H1 (cell line): ENCODE measurements at regions not wholly inside any gene's neighbourhood (a gene's known extent, or its start where the extent isn't known, plus 50 kb on each side); places are given as distances from the start of the nearest gene placed in this dataset.

ENCODE experiments used
- CTCF ChIA-PET: fragments of 300-600 bp; sonication (Branson Sonifier 250); formaldehyde crosslinking; loops from one replicate; lab custom pipeline; 2021; ENCODE audit not compliant: partially characterized antibody; lab: Charles Lee
- POLR2A ChIA-PET: fragments of 300-600 bp; sonication (Branson Sonifier 250); formaldehyde crosslinking; loops from one replicate; lab custom pipeline; 2021; ENCODE audit warnings: inconsistent platforms; ENCODE audit not compliant: partially characterized antibody; lab: Charles Lee
- DNase-seq, 2 experiments: peaks; one replicate each; pipeline versions ENCODE4 v3.0.0 to v3.0.0-alpha.2; 2010 to 2022; ENCODE audit warnings: low spot score in 2 of 2, low read depth in 1 of 2, mixed read lengths in 1 of 2
- FAIRE-seq: peaks from 2 replicates; lab custom pipeline; 2011; peaks lifted over from hg19 to GRCh38; lab: Jason Lieb, UNC
- H2AFZ ChIP-seq: 2 replicates; pipeline ENCODE4 v1.8.1; 2012; ENCODE audit warnings: low read length, inconsistent platforms
- H2AK5ac ChIP-seq: 2 replicates; pipeline ENCODE4 v1.6.1; 2013; ENCODE audit warnings: low read depth, low read length
- H2BK120ac ChIP-seq: replicated peaks from 2 replicates; pipeline ENCODE3; 2013; ENCODE audit warnings: low read depth, low read length, inconsistent platforms
- H2BK12ac ChIP-seq: 2 replicates; pipeline ENCODE4 v1.6.1; 2013; ENCODE audit warnings: low read depth, low read length
- H2BK15ac ChIP-seq: 2 replicates; pipeline ENCODE4 v1.6.1; 2013; ENCODE audit warnings: low read length
- H2BK20ac ChIP-seq: 2 replicates; pipeline ENCODE4 v1.6.1; 2013; ENCODE audit warnings: low read length
- H2BK5ac ChIP-seq: 2 replicates; pipeline ENCODE4 v1.6.1; 2013; ENCODE audit warnings: low read depth, low read length
- H3K14ac ChIP-seq: 2 replicates; pipeline ENCODE4 v1.6.1; 2013; ENCODE audit warnings: inconsistent platforms; ENCODE audit not compliant: insufficient read length
- H3K18ac ChIP-seq: 2 replicates; pipeline ENCODE4 v1.6.1; 2013; ENCODE audit warnings: low read length; ENCODE audit errors: extremely low read depth
- H3K23ac ChIP-seq: 2 replicates; pipeline ENCODE4 v1.6.1; 2013; ENCODE audit warnings: inconsistent platforms; ENCODE audit not compliant: insufficient read length
- H3K23me2 ChIP-seq: 2 replicates; pipeline ENCODE4 v1.6.1; 2013; ENCODE audit warnings: low read depth, low read length
- H3K27ac ChIP-seq: 2 replicates; pipeline ENCODE4 v1.6.1; 2011; ENCODE audit warnings: low read depth, low read length, inconsistent platforms
- H3K27me3 ChIP-seq, 4 experiments: replicated peaks in 1 of 4; 1 replicate in 1 of 4; 2 replicates in 3 of 4; pipeline versions ENCODE4 v1.6.1 to v1.8.1; 2011 to 2013; ENCODE audit warnings: low read length in 3 of 4, mild to moderate bottlenecking in 3 of 4, inconsistent platforms in 2 of 4, mixed read lengths in 2 of 4, moderate library complexity in 1 of 4; ENCODE audit not compliant: control insufficient read depth in 3 of 4, insufficient read depth in 3 of 4; ENCODE audit errors: extremely low read depth in 1 of 4
- H3K36me3 ChIP-seq, 4 experiments: 2 replicates each; pipeline versions ENCODE4 v1.6.1 to v1.8.1; 2011 to 2013; ENCODE audit warnings: mild to moderate bottlenecking in 4 of 4, low read length in 3 of 4, moderate library complexity in 2 of 4, control low read depth in 1 of 4, inconsistent platforms in 1 of 4; ENCODE audit not compliant: insufficient read depth in 4 of 4, control insufficient read depth in 2 of 4
- H3K4ac ChIP-seq: replicated peaks from 2 replicates; pipeline ENCODE3; 2013; ENCODE audit warnings: low read length, low read depth, mixed read lengths, inconsistent platforms; ENCODE audit not compliant: insufficient read length
- H3K4me1 ChIP-seq, 4 experiments: replicated peaks in 1 of 4; 1 replicate in 1 of 4; 2 replicates in 3 of 4; pipeline versions ENCODE4 v1.6.1 to v1.8.1; 2011 to 2013; ENCODE audit warnings: low read length in 3 of 4, inconsistent platforms in 2 of 4, mixed read lengths in 1 of 4; ENCODE audit not compliant: insufficient read depth in 4 of 4, control insufficient read depth in 3 of 4
- H3K4me2 ChIP-seq, 2 experiments: 2 replicates each; pipeline versions ENCODE4 v1.6.1 to v1.8.1; 2011 to 2013; ENCODE audit warnings: low read depth in 2 of 2, low read length in 2 of 2, control low read depth in 1 of 2, inconsistent platforms in 1 of 2, mild to moderate bottlenecking in 1 of 2; ENCODE audit not compliant: insufficient read depth in 1 of 2
- H3K4me3 ChIP-seq, 4 experiments: fragments of 200-600, 300-600 bp in 1 of 4; sonication (generic), shearing (Covaris generic), sonication (Bioruptor Twin) in 1 of 4; 2 replicates each; pipeline versions ENCODE4 v1.5.1 to v1.8.1; 2011 to 2016; ENCODE audit warnings: low read length in 4 of 4, low read depth in 3 of 4, control low read depth in 2 of 4, inconsistent platforms in 2 of 4, mild to moderate bottlenecking in 2 of 4, mixed read lengths in 1 of 4, moderate library complexity in 1 of 4; ENCODE audit not compliant: insufficient read depth in 2 of 4; ENCODE audit errors: extremely low read depth in 1 of 4
- H3K56ac ChIP-seq: replicated peaks from 2 replicates; pipeline ENCODE3; 2013; ENCODE audit warnings: low read depth, mild to moderate bottlenecking, mixed read lengths, low read length, inconsistent platforms; ENCODE audit not compliant: insufficient read length
- H3K79me1 ChIP-seq: 2 replicates; pipeline ENCODE4 v1.6.1; 2013; ENCODE audit warnings: low read depth, low read length, control low read depth
- H3K79me2 ChIP-seq, 2 experiments: 2 replicates each; pipeline versions ENCODE4 v1.6.1 to v1.8.1; 2012 to 2013; ENCODE audit warnings: low read length in 2 of 2, mild to moderate bottlenecking in 2 of 2, inconsistent platforms in 1 of 2; ENCODE audit not compliant: insufficient read depth in 2 of 2, control insufficient read depth in 1 of 2
- H3K9ac ChIP-seq, 4 experiments: replicated peaks in 1 of 4; 1 replicate in 1 of 4; 2 replicates in 3 of 4; pipeline versions ENCODE4 v1.6.1 to v1.8.1; 2011 to 2013; ENCODE audit warnings: low read depth in 3 of 4, low read length in 3 of 4, control low read depth in 2 of 4, mild to moderate bottlenecking in 2 of 4, moderate library complexity in 2 of 4, inconsistent platforms in 1 of 4; ENCODE audit errors: extremely low read depth in 1 of 4
- H3K9me3 ChIP-seq, 2 experiments: 2 replicates each; pipeline versions ENCODE4 v1.6.1 to v1.8.1; 2012 to 2013; ENCODE audit warnings: mild to moderate bottlenecking in 2 of 2, moderate library complexity in 2 of 2, control low read depth in 1 of 2, inconsistent platforms in 1 of 2, low read depth in 1 of 2, low read length in 1 of 2, mixed read lengths in 1 of 2; ENCODE audit not compliant: insufficient read depth in 2 of 2
- H4K20me1 ChIP-seq, 2 experiments: replicated peaks in 1 of 2; 2 replicates each; pipeline versions ENCODE3 to v1.8.1; 2011 to 2013; ENCODE audit warnings: inconsistent platforms in 2 of 2, low read length in 2 of 2, mild to moderate bottlenecking in 1 of 2; ENCODE audit not compliant: insufficient read depth in 2 of 2, control insufficient read depth in 1 of 2
- H4K5ac ChIP-seq: 2 replicates; pipeline ENCODE4 v1.6.1; 2013; ENCODE audit warnings: low read length, low read depth, mixed read lengths, inconsistent platforms; ENCODE audit not compliant: insufficient read length
- H4K8ac ChIP-seq: 2 replicates; pipeline ENCODE4 v1.8.0; 2013; ENCODE audit warnings: mild to moderate bottlenecking, moderate library complexity, low read length, inconsistent platforms; ENCODE audit not compliant: insufficient read depth; ENCODE audit errors: extremely low read depth
- H4K91ac ChIP-seq: replicated peaks from 2 replicates; pipeline ENCODE3; 2013; ENCODE audit warnings: low read length, mixed read lengths, inconsistent platforms; ENCODE audit not compliant: insufficient read length
- CTBP2 ChIP-seq: IDR thresholded peaks from 2 replicates; pipeline ENCODE4 v1.7.0; 2011; ENCODE audit warnings: borderline replicate concordance, mild to moderate bottlenecking, moderate library complexity, mixed read lengths, low read length; ENCODE audit not compliant: insufficient read depth, insufficient read length
- EGR1 ChIP-seq: IDR thresholded peaks from 2 replicates; pipeline ENCODE4 v1.6.1; 2011; ENCODE audit warnings: low read depth, low read length, borderline replicate concordance
- EZH2 ChIP-seq: fragments of 200-600 bp; sonication (generic); IDR thresholded peaks from 2 replicates; pipeline ENCODE4 v1.7.1; 2012; ENCODE audit warnings: low read depth, mild to moderate bottlenecking, moderate library complexity, low read length, inconsistent platforms; ENCODE audit not compliant: severe bottlenecking
- FOSL1 ChIP-seq: IDR thresholded peaks from 2 replicates; pipeline ENCODE4 v1.6.1; 2011; ENCODE audit warnings: mild to moderate bottlenecking, low read depth, low read length, moderate library complexity; ENCODE audit not compliant: insufficient read depth
- GABPA ChIP-seq: IDR thresholded peaks from 2 replicates; pipeline ENCODE4 v1.6.1; 2011; ENCODE audit warnings: mild to moderate bottlenecking, low read length, moderate library complexity, borderline replicate concordance; ENCODE audit not compliant: insufficient read depth
- JUN ChIP-seq: IDR thresholded peaks from 2 replicates; pipeline ENCODE4 v1.6.1; 2011; ENCODE audit warnings: low read depth, mild to moderate bottlenecking, improper control_type of control experiment, low read length
- KDM5A ChIP-seq: fragments of 200-600 bp; IDR thresholded peaks from 2 replicates; pipeline ENCODE4 v1.7.1; 2012; ENCODE audit warnings: mild to moderate bottlenecking, low read length, inconsistent platforms, mixed read lengths
- SIRT6 ChIP-seq: IDR thresholded peaks from one replicate; pipeline ENCODE4 v1.7.1; 2012; ENCODE audit warnings: low read length, inconsistent platforms
- WGBS, 2 experiments: shearing (Covaris generic) in 1 of 2; methylation state at CpG; one replicate each; pipeline versions ENCODE4 v1.1.6 to v1.1.7; 2013 to 2015; ENCODE audit warnings: low lambda C conversion rate in 2 of 2, mixed read lengths in 2 of 2, inconsistent platforms in 1 of 2, low coverage in 1 of 2, missing lambda C conversion rate in 1 of 2; ENCODE audit not compliant: insufficient replicate concordance in 2 of 2, insufficient coverage in 1 of 2, insufficient read length in 1 of 2; ENCODE audit errors: extremely low coverage in 1 of 2, missing lambda C conversion rate in 1 of 2; 5-methylcytosine and 5-hydroxymethylcytosine counted together
- TF ChIP-seq, protein P1 (sequence below): IDR thresholded peaks from 2 replicates; pipeline ENCODE4 v1.6.1; 2011; ENCODE audit warnings: low read length, improper control_type of control experiment

DNA sequence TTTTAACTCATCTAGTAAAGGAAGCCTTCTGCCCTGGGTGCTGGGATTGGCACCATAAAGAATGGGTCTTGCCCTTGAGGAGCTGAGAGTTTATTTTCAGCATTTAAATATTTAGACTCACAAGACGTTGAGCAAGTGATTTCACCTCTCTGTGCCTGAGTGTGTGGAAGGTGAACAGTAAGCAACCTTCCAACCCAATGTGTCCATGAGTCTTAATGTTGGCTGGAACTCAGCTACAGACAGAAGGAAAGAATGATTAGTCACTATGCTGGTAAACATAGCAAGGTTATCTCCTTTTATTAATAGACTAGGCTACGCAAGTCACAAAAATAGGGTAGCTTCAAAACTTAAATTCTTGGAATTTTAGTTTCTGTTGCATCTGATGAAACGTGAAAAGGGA is 277.4 kb upstream of the GATB start:
- Histone ChIP-seq H3K4ac (no peak overlapping the region), H2BK15ac (no peak overlapping the region), H2BK20ac (no peak overlapping the region), H2BK5ac (no peak overlapping the region), H3K9ac (no peak overlapping the region), H3K4me1 (peaks cover 0 to 2% (median 0%) of the 10 kb centered on the region in 4 experiments; a peak in 1 of 7 replicates), H4K5ac (no peak overlapping the region), H4K91ac (no peak overlapping the region), H3K14ac (no peak overlapping the region), H3K23ac (no peak overlapping the region), H3K4me2 (no peak overlapping the region), H2BK12ac (no peak overlapping the region), H3K79me2 (no peaks in the 10 kb centered on the region), H3K18ac (no peak overlapping the region), H4K8ac (no peak overlapping the region), H2AK5ac (no peak overlapping the region), H3K27me3 (no peaks in the 10 kb centered on the region), H3K79me1 (no peaks in the 10 kb centered on the region), H3K36me3 (no peaks in the 10 kb centered on the region), H3K56ac (no peak overlapping the region), H4K20me1 (no peaks in the 10 kb centered on the region), H3K9me3 (no peaks in the 10 kb centered on the region), H3K4me3 (no peak overlapping the region), H2AFZ (no peak overlapping the region), H3K27ac (no peak overlapping the region), H2BK120ac (no peak overlapping the region), H3K23me2 (no peaks in the 10 kb centered on the region)
- 83% methylated on average over 3 of the region's 3 CpGs; no CpG with 5 or more reads in 1 of the 2 experiments for WGBS, 2 experiments
- CTCF ChIA-PET: interaction anchor here (0.7 to 1.3 kb wide), 3 partner anchors 9 to 240 kb away, joined by 3 read pairs; no protein-coding TSS in a partner anchor
- POLR2A ChIA-PET: no interaction called here
- no peak for TF ChIP-seq EZH2
- TF ChIP-seq JUN: no peak
- TF ChIP-seq, protein P1, sequence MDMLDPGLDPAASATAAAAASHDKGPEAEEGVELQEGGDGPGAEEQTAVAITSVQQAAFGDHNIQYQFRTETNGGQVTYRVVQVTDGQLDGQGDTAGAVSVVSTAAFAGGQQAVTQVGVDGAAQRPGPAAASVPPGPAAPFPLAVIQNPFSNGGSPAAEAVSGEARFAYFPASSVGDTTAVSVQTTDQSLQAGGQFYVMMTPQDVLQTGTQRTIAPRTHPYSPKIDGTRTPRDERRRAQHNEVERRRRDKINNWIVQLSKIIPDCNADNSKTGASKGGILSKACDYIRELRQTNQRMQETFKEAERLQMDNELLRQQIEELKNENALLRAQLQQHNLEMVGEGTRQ: no peak
- no peak for TF ChIP-seq SIRT6
- no peak for TF ChIP-seq FOSL1
- no peak for TF ChIP-seq GABPA
- no peak for TF ChIP-seq CTBP2
- no peak for TF ChIP-seq KDM5A
- no peak for TF ChIP-seq EGR1
- DNase-seq (no peak), FAIRE-seq (no peak)
